ENCODE measurements at regions not wholly inside any gene's neighbourhood (a gene's known extent, or its start where the extent isn't known, plus 50 kb on each side); places are given as distances from the start of the nearest gene placed in this dataset.

GRCh38 chr4:128668566-128668965 lies 140.9 kb upstream of the JADE1 start:
- ChIA-PET POLR2A (ENCODE audit: unreplicated experiment) (no interaction called here), CTCF (no interaction called here)
- H3K56ac ChIP-seq (ENCODE audit: extremely low read depth, insufficient read depth, low read length): no peak overlapping the region
- in situ Hi-C loops (cut with MboI; ENCODE audit: low sequenced_read_pairs): no loop called here
- H2BK5ac ChIP-seq (ENCODE audit: low read depth, low read length, poor library complexity, severe bottlenecking): no peak overlapping the region
- H4K8ac ChIP-seq (ENCODE audit: low read depth in 2 of 2, low read length in 2 of 2): no peak overlapping the region
- H3K4me3 ChIP-seq (ENCODE audit: insufficient read depth, low read depth, low read length): no peak overlapping the region
- H3K79me1 ChIP-seq (ENCODE audit: low read depth in 1 of 2, low read length in 2 of 2): no peaks in the 10 kb centered on the region
- no peak overlapping the region for H3K23ac ChIP-seq (ENCODE audit: low read depth, low read length)
- H4K20me1 ChIP-seq (ENCODE audit: insufficient read depth, low read length): no peaks in the 10 kb centered on the region
- no CpG with 5 or more reads among the region's 5 CpGs for WGBS, 2 experiments (ENCODE audit: extremely low coverage in 2 of 2, insufficient read length in 1 of 2)
- intact Hi-C loops (cut with micrococcal nuclease): no loop called here
- H3K9ac ChIP-seq (ENCODE audit: low read depth, low read length): no peak overlapping the region
- no peak overlapping the region for H2BK15ac ChIP-seq (ENCODE audit: low read depth, low read length)
- H3K4me1 ChIP-seq (ENCODE audit: control insufficient read depth, insufficient read depth, low read length): no peaks in the 10 kb centered on the region
- no peak overlapping the region for H2BK120ac ChIP-seq (ENCODE audit: low read depth, low read length)
- no peak overlapping the region for H3K14ac ChIP-seq (replicated peaks; ENCODE audit: low read depth, low read length)
- no peak for ATAC-seq (ENCODE audit: low read depth)
- H3K36me3 ChIP-seq (ENCODE audit: control insufficient read depth, insufficient read depth, low read length): no peaks in the 10 kb centered on the region
- H4K5ac ChIP-seq (ENCODE audit: low read depth, low read length): no peak overlapping the region
- H2AFZ ChIP-seq (replicated peaks; ENCODE audit: low read length, poor library complexity): no peak overlapping the region
- H4K91ac ChIP-seq (ENCODE audit: insufficient read depth, low read depth, low read length): no peak overlapping the region
- no peak overlapping the region for H3K4ac ChIP-seq (ENCODE audit: low read depth, low read length)
- no peak overlapping the region for H3K4me2 ChIP-seq (ENCODE audit: low read depth, low read length)
- H3K9me3 ChIP-seq (ENCODE audit: control insufficient read depth, insufficient read depth, low read length): no peaks in the 10 kb centered on the region
- BruUV-seq (replicated peaks): no TSS peak
- DNase-seq: no peak
- H3K9me1 ChIP-seq (ENCODE audit: insufficient read depth, low read length): no peaks in the 10 kb centered on the region
- no peak overlapping the region for H2AK5ac ChIP-seq (ENCODE audit: low read depth, low read length)
- no peak overlapping the region for H2AK9ac ChIP-seq (replicated peaks; ENCODE audit: low read depth, low read length, poor library complexity)
- TF ChIP-seq RAD21 (IDR thresholded peaks at IDR 0.05; ENCODE audit: low read length): no peak
- no peak for TF ChIP-seq RFX5 (IDR thresholded peaks at IDR 0.05; ENCODE audit: low read depth, low read length)
- TF ChIP-seq SMC3 (IDR thresholded peaks at IDR 0.05; ENCODE audit: low read depth, low read length): no peak
- TF ChIP-seq, protein P1, sequence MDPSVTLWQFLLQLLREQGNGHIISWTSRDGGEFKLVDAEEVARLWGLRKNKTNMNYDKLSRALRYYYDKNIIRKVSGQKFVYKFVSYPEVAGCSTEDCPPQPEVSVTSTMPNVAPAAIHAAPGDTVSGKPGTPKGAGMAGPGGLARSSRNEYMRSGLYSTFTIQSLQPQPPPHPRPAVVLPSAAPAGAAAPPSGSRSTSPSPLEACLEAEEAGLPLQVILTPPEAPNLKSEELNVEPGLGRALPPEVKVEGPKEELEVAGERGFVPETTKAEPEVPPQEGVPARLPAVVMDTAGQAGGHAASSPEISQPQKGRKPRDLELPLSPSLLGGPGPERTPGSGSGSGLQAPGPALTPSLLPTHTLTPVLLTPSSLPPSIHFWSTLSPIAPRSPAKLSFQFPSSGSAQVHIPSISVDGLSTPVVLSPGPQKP (IDR thresholded peaks at IDR 0.05; ENCODE audit: borderline replicate concordance, low read depth, low read length): no peak
- TF ChIP-seq CHD1 (IDR thresholded peaks at IDR 0.05; ENCODE audit: low read depth, low read length): no peak
- no peak for TF ChIP-seq MAZ (IDR thresholded peaks at IDR 0.05; ENCODE audit: borderline replicate concordance, low read depth, low read length)
- TF ChIP-seq, protein P2, sequence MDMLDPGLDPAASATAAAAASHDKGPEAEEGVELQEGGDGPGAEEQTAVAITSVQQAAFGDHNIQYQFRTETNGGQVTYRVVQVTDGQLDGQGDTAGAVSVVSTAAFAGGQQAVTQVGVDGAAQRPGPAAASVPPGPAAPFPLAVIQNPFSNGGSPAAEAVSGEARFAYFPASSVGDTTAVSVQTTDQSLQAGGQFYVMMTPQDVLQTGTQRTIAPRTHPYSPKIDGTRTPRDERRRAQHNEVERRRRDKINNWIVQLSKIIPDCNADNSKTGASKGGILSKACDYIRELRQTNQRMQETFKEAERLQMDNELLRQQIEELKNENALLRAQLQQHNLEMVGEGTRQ (IDR thresholded peaks at IDR 0.05; ENCODE audit: low read depth, low read length): no peak
- TF ChIP-seq CEBPB (IDR thresholded peaks at IDR 0.05; ENCODE audit: low read depth, low read length): no peak
- no peak for TF ChIP-seq MAFK (IDR thresholded peaks at IDR 0.05; ENCODE audit: low read depth, low read length)
- no peak for TF ChIP-seq POLR2A (IDR thresholded peaks at IDR 0.05; ENCODE audit: low read depth, low read length)
- no peak for TF ChIP-seq MXI1 (IDR thresholded peaks at IDR 0.05; ENCODE audit: borderline replicate concordance, low read depth, low read length)
- no peak overlapping the region for H2BK20ac ChIP-seq (ENCODE audit: low read depth, low read length)
- H3K18ac ChIP-seq (ENCODE audit: low read depth, low read length): no peak overlapping the region
- H3K27ac ChIP-seq (ENCODE audit: insufficient read depth, low read length): no peak overlapping the region
- dilution Hi-C loops (cut with HindIII; ENCODE audit: low sequenced_read_pairs, unreplicated experiment): no loop called here
- no peaks in the 10 kb centered on the region; the same call in 1 of the 2 replicates for H3K27me3 ChIP-seq (ENCODE audit: control insufficient read depth, insufficient read depth, low read length)

Data from IMR-90 (cell line).